Choroid plexus epithelial cell (primary cell): ENCODE measurements at regions not wholly inside any gene's neighbourhood (a gene's known extent, or its start where the extent isn't known, plus 50 kb on each side); places are given as distances from the start of the nearest gene placed in this dataset.

Source experiments
- DNase-seq: peaks from one replicate; pipeline ENCODE4 v3.0.0-alpha.2; 2010; ENCODE audit warnings: low read depth
- H3K4me3 ChIP-seq: 2 replicates; pipeline ENCODE4 v1.5.1; 2011; ENCODE audit warnings: low read depth, mild to moderate bottlenecking, control low read depth, low read length, moderate library complexity
- CTCF ChIP-seq: conservative IDR thresholded peaks from 2 replicates; pipeline ENCODE4 v1.5.1; 2011; ENCODE audit warnings: low read depth, mild to moderate bottlenecking, control low read depth, inconsistent platforms, low read length, moderate library complexity

GRCh38 chr1:216836316-216836715, 113.1 kb upstream of the ESRRG start:
- H3K4me3 ChIP-seq: no peak overlapping the region
- TF ChIP-seq CTCF: no peak
- DNase-seq: no peak

- no peak overlapping the region for H3K4me3 ChIP-seq
- TF ChIP-seq CTCF: no peak
- DNase-seq: no peak
These were observed 110.3 kb upstream of the ESRRG start for GRCh38 chr1:216833509-216833908.

- TF ChIP-seq CTCF: no peak
- no peak overlapping the region for H3K4me3 ChIP-seq
- no peak for DNase-seq
These were observed 109.0 kb upstream of the ESRRG start for GRCh38 chr1:216832192-216832591.

GRCh38 chr1:216830424-216831210, 107.4 kb upstream of the ESRRG start:
- no peak for TF ChIP-seq CTCF
- H3K4me3 ChIP-seq: no peak overlapping the region
- DNase-seq: no peak

GRCh38 chr1:216827251-216827650, 104.0 kb upstream of the ESRRG start:
- no peak overlapping the region for H3K4me3 ChIP-seq
- DNase-seq: no peak
- TF ChIP-seq CTCF: no peak

- no peak for DNase-seq
- TF ChIP-seq CTCF: no peak
- no peak overlapping the region for H3K4me3 ChIP-seq
These were observed 103.4 kb upstream of the ESRRG start for GRCh38 chr1:216826646-216827045.

GRCh38 chr1:216826214-216826613, 103.0 kb upstream of the ESRRG start:
- no peak overlapping the region for H3K4me3 ChIP-seq
- no peak for DNase-seq
- TF ChIP-seq CTCF: no peak
